ENCODE measurements at regions not wholly inside any gene's neighbourhood (a gene's known extent, or its start where the extent isn't known, plus 50 kb on each side); places are given as distances from the start of the nearest gene placed in this dataset.

DNA sequence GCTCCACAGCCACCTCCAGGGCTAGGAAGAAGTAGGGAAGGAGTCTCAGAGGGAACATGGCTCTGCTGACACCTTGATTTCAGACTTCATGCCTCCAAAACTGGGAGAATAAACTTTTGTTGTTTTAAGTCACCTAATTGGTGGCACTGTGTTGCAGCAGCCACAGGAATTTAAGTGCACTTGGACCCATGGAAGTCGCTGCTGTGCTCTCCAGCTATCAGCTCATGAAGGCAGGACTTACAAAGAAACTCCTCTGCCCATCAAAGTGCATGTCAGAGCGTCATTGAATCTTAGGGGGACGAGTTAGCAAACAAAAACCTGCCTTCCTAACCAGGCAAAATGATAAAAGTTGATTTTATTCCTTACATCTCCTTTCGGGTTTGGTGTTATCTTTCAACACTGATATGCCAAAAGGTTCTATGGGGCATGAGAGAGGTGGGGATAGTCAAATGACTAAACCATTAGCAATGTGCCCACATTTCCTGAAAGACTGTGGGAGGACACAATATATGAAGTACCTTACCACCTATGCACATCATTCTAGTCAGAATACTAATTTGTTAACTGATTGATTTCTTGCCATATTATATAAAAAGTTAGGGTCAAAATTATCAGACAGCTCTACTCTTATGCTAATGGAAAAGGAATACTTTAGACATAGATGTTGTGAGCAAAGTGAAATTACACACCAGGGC is 235.8 kb upstream of the TNP1 start:
- TF ChIP-seq CTCF (IDR thresholded peaks at IDR 0.05) (no peak), POLR2A (IDR thresholded peaks at IDR 0.05) (no peak)

Measured in body of pancreas (tissue), 4 donors.